CD4-positive, alpha-beta T cell (primary cell): ENCODE measurements at regions not wholly inside any gene's neighbourhood (a gene's known extent, or its start where the extent isn't known, plus 50 kb on each side); places are given as distances from the start of the nearest gene placed in this dataset.

Experiments used
- ATAC-seq: fragments of 200-7000 bp; cut with Tn5 transposase; one replicate; pipeline ENCODE4 v1.10.0; 2022; ENCODE audit warnings: mild to moderate bottlenecking; ENCODE audit not compliant: poor library complexity
- CTCF ChIA-PET: fragments of 350-600 bp; sonication (Branson Sonifier 250); formaldehyde crosslinking; loops from one replicate; lab custom pipeline; 2021; ENCODE audit warnings: antibody characterized with exemption, inconsistent platforms; lab: Charles Lee
- POLR2A ChIA-PET: fragments of 350-600 bp; sonication (Branson Sonifier 250); formaldehyde crosslinking; loops from one replicate; lab custom pipeline; 2021; ENCODE audit warnings: antibody characterized with exemption, inconsistent platforms; lab: Charles Lee
- DNase-seq, 14 experiments: peaks; one replicate each; pipeline ENCODE4 v3.0.0-alpha.2; 2013 to 2020; ENCODE audit warnings: mixed read lengths in 2 of 14
- H3K27ac ChIP-seq, 2 donors: one replicate each; pipeline versions ENCODE4 v1.5.1 to v1.7.0; 2013; ENCODE audit warnings: low read length in 2 of 2, low read depth in 1 of 2, mild to moderate bottlenecking in 1 of 2
- H3K27me3 ChIP-seq, 2 experiments: 1 replicate in 1 of 2; 2 replicates in 1 of 2; pipeline versions ENCODE4 v1.6.1 to v1.7.0; 2013; ENCODE audit warnings: low read length in 2 of 2, control low read depth in 1 of 2, mild to moderate bottlenecking in 1 of 2, moderate library complexity in 1 of 2; ENCODE audit not compliant: insufficient read depth in 2 of 2, control insufficient read depth in 1 of 2
- H3K36me3 ChIP-seq: one replicate; pipeline ENCODE4 v1.6.1; 2013; ENCODE audit warnings: low read length, control low read depth; ENCODE audit not compliant: insufficient read depth
- H3K4me1 ChIP-seq: one replicate; pipeline ENCODE4 v1.6.1; 2013; ENCODE audit warnings: low read length, control low read depth; ENCODE audit not compliant: insufficient read depth
- H3K4me3 ChIP-seq: one replicate; pipeline ENCODE4 v1.5.1; 2013; ENCODE audit warnings: mild to moderate bottlenecking, low read length, moderate library complexity
- H3K9me3 ChIP-seq, 2 experiments: 1 replicate in 1 of 2; 2 replicates in 1 of 2; pipeline versions ENCODE4 v1.6.1 to v1.7.0; 2013; ENCODE audit warnings: low read length in 2 of 2, mild to moderate bottlenecking in 2 of 2, control low read depth in 1 of 2, moderate library complexity in 1 of 2; ENCODE audit not compliant: control insufficient read depth in 1 of 2, insufficient read depth in 1 of 2
- H3K27ac Mint-ChIP-seq: one replicate; pipeline ENCODE4 v1.8.0; 2020; ENCODE audit warnings: mixed read lengths
- H3K27me3 Mint-ChIP-seq: one replicate; pipeline ENCODE4 v1.8.0; 2021; ENCODE audit warnings: mixed read lengths
- H3K36me3 Mint-ChIP-seq: one replicate; pipeline ENCODE4 v1.8.0; 2021; ENCODE audit warnings: low read depth, mixed read lengths
- H3K4me1 Mint-ChIP-seq: one replicate; pipeline ENCODE4 v1.8.0; 2021; ENCODE audit warnings: low read depth, mixed read lengths
- H3K4me3 Mint-ChIP-seq: one replicate; pipeline ENCODE4 v1.8.0; 2020; ENCODE audit warnings: mild to moderate bottlenecking, mixed read lengths
- H3K9me3 Mint-ChIP-seq: one replicate; pipeline ENCODE4 v1.8.0; 2020; ENCODE audit warnings: mixed read lengths
- intact Hi-C, 2 experiments: fragments of 100-400 bp; cut with DNase I in 1 of 2; cut with micrococcal nuclease in 1 of 2; formaldehyde crosslinking; loops; one replicate each; pipeline versions ENCODE4 v1.15.1 to v1.9.0; 2023 to 2025; cut with DNase I, micrococcal nuclease
- TF ChIP-seq, protein P1 (sequence below): fragments of 200-600 bp; IDR thresholded peaks from one replicate; pipeline ENCODE4 v1.8.0; 2022; ENCODE audit warnings: antibody characterized with exemption, mild to moderate bottlenecking

DNA sequence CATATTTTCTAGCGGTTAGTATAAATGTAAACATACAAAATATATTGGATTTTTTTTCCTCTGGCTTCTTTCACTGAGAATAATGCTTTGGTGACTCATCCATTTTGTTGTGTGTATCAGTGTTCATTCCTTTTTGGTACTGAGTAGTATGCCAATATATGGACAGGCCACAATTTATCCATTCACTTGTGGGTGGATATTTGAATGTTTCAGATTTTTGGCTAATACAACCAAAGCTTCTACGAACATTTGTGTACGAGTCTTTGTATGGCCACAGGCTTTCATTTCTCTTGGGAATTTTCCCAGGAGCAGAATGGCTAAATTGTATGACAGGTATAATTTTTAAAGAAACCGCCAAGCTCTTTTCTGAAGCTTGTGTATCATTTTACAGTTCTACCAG lies 677.5 kb downstream of the HDGFL1 start:
- Histone ChIP-seq H3K4me1 (no peaks in the 10 kb centered on the region), H3K9me3 (no peaks in the 10 kb centered on the region), H3K27me3 (no peaks in the 10 kb centered on the region), H3K27ac (no peak overlapping the region), H3K36me3 (no peaks in the 10 kb centered on the region), H3K4me3 (no peak overlapping the region)
- TF ChIP-seq, protein P1, sequence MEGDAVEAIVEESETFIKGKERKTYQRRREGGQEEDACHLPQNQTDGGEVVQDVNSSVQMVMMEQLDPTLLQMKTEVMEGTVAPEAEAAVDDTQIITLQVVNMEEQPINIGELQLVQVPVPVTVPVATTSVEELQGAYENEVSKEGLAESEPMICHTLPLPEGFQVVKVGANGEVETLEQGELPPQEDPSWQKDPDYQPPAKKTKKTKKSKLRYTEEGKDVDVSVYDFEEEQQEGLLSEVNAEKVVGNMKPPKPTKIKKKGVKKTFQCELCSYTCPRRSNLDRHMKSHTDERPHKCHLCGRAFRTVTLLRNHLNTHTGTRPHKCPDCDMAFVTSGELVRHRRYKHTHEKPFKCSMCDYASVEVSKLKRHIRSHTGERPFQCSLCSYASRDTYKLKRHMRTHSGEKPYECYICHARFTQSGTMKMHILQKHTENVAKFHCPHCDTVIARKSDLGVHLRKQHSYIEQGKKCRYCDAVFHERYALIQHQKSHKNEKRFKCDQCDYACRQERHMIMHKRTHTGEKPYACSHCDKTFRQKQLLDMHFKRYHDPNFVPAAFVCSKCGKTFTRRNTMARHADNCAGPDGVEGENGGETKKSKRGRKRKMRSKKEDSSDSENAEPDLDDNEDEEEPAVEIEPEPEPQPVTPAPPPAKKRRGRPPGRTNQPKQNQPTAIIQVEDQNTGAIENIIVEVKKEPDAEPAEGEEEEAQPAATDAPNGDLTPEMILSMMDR = no peak
- intact Hi-C loops = no loop called here
- POLR2A ChIA-PET = no interaction called here
- no peak overlapping the region for H3K4me3 Mint-ChIP-seq
- CTCF ChIA-PET = interaction anchor here (1.3 kb wide), 1 partner anchor 44 kb away, joined by 3 read pairs; no protein-coding TSS in a partner anchor
- DNase-seq (no peak), ATAC-seq (no peak)
- H3K4me1 Mint-ChIP-seq = no peaks in the 10 kb centered on the region
- H3K27ac Mint-ChIP-seq = no peak overlapping the region
- H3K36me3 Mint-ChIP-seq = no peaks in the 10 kb centered on the region
- peaks cover 4% of the 10 kb centered on the region for H3K9me3 Mint-ChIP-seq
- no peaks in the 10 kb centered on the region for H3K27me3 Mint-ChIP-seq

DNA sequence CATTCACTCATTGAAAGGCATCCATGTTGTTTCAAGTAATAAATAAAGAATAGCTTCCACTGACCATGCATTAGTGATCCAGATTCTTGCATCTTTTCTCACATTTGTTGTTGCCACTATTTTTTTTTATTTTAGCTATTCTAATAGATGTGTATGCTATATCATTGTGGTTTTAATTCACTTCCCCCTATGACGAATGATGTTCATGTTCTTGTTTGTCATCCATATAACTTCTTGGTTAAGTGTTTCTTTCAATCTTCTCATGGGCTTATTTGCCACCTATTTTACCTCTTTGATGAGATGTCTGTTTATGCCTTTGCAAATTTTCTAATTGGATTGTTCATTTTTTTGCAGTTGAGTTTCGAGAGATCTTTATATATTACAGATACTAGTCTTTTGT lies 681.2 kb downstream of the HDGFL1 start:
- no peak for ATAC-seq
- intact Hi-C loops = no loop called here
- Histone ChIP-seq H3K4me1 (no peaks in the 10 kb centered on the region), H3K4me3 (no peak overlapping the region), H3K27me3 (no peaks in the 10 kb centered on the region), H3K36me3 (no peaks in the 10 kb centered on the region), H3K9me3 (no peaks in the 10 kb centered on the region), H3K27ac (no peak overlapping the region)
- TF ChIP-seq, protein P1 = no peak
- no peak for DNase-seq
- CTCF ChIA-PET = no interaction called here
- Mint-ChIP-seq H3K4me3 (no peak overlapping the region), H3K4me1 (no peaks in the 10 kb centered on the region), H3K9me3 (no peaks in the 10 kb centered on the region), H3K27me3 (no peaks in the 10 kb centered on the region), H3K36me3 (no peaks in the 10 kb centered on the region), H3K27ac (no peak overlapping the region)
- POLR2A ChIA-PET = no interaction called here

DNA sequence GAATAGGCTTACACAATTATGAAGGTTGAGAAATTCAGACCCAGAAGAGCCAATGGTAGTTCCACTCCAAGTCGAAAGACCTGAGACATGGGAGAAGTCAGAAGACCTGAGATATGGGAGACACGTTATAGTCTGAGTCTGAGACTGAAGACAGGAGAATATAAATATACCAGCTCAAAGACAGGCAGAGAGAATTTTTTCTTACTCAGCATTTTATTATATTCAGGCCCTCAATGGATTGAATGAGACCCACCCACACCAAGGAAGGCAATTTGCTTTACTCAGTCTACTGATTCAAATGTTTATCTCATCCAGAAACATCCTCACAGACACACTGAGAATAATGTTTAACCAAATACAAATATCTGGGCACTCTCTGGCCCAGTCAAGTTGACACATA lies 693.5 kb downstream of the HDGFL1 start:
- DNase-seq (no peak), ATAC-seq (no peak)
- Histone ChIP-seq H3K4me3 (no peak overlapping the region), H3K9me3 (peaks cover 0 to 10% of the 10 kb centered on the region in 2 experiments), H3K27me3 (no peaks in the 10 kb centered on the region), H3K36me3 (no peaks in the 10 kb centered on the region), H3K27ac (no peak overlapping the region), H3K4me1 (no peaks in the 10 kb centered on the region)
- Mint-ChIP-seq H3K27ac (no peak overlapping the region), H3K27me3 (no peaks in the 10 kb centered on the region), H3K4me1 (no peaks in the 10 kb centered on the region), H3K36me3 (no peaks in the 10 kb centered on the region), H3K9me3 (peaks cover 10% of the 10 kb centered on the region), H3K4me3 (no peak overlapping the region)
- CTCF ChIA-PET = no interaction called here
- POLR2A ChIA-PET = no interaction called here
- intact Hi-C loops = no loop called here
- TF ChIP-seq, protein P1 = no peak
